ENCODE measurements at regions not wholly inside any gene's neighbourhood (a gene's known extent, or its start where the extent isn't known, plus 50 kb on each side); places are given as distances from the start of the nearest gene placed in this dataset.

DNA sequence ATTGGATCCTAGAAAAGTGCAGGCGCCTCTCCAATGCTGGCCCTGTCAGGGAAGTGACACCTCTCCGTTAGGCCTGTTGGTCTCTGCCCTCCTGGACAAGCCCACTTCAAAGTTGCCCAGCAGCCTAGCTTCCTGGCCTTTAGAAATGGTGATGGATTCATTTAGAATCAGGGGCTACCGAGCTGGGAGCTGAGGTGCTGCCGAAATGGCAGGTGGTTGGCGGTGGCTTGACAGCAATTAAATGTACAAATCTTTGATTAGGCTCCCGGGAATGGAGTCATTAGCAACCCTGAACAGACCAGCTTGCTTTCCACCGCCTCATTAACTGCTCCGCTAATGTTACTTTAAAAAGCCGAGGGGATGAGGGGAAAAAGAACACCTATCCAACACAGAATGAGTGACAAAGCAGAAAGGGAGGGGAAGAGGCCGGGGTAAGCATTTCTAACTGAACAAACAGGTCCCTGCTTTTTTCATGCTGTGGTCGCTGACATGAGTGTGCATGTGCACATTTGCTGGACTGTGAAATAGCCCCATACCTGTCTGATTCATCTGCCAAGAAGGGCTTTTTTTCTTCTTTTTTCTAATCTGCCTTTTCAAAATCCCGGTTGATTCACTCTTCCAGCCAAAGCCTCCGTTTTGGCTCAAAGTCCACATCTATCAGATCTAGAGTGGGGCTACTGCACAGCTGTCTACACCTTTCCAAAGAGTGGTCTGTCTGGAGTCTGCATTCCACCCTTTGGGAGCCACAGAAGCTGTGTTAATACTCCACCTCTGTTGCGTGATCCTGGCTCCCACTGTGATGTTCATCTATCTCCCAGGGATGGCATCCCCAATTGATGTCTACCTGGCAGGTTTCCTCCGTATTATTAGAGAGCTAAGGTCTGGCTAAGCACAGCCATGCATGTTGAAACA is 431.9 kb downstream of the COG6 start:
- TF ChIP-seq, protein P1, sequence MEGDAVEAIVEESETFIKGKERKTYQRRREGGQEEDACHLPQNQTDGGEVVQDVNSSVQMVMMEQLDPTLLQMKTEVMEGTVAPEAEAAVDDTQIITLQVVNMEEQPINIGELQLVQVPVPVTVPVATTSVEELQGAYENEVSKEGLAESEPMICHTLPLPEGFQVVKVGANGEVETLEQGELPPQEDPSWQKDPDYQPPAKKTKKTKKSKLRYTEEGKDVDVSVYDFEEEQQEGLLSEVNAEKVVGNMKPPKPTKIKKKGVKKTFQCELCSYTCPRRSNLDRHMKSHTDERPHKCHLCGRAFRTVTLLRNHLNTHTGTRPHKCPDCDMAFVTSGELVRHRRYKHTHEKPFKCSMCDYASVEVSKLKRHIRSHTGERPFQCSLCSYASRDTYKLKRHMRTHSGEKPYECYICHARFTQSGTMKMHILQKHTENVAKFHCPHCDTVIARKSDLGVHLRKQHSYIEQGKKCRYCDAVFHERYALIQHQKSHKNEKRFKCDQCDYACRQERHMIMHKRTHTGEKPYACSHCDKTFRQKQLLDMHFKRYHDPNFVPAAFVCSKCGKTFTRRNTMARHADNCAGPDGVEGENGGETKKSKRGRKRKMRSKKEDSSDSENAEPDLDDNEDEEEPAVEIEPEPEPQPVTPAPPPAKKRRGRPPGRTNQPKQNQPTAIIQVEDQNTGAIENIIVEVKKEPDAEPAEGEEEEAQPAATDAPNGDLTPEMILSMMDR (conservative IDR thresholded peaks at IDR 0.05): no peak
- no peak for TF ChIP-seq ZFX (IDR thresholded peaks at IDR 0.05)
- no peak overlapping the region for H3K27ac ChIP-seq

DNA sequence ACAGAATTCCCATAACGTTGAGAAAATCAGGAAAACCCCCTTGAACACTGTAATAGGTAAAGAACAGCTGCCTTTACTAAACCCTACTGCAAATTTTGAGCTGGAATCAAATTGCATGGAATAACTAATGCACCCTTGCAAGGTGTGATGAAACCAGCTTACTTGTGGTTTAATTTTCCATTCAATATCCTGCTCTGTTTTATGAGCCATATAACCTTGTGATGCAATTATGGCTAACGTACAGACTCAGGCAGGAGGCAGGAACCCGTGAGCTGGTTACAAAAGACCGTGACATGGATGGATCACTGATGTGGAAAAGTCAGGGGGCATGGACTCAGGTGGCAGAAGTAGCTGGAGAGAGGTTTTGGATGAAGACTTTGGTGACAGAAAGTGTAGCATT is 438.6 kb downstream of the COG6 start:
- H3K27ac ChIP-seq: no peak overlapping the region
- no peak for TF ChIP-seq ZFX (IDR thresholded peaks at IDR 0.05)
- TF ChIP-seq, protein P1 (conservative IDR thresholded peaks at IDR 0.05): no peak

DNA sequence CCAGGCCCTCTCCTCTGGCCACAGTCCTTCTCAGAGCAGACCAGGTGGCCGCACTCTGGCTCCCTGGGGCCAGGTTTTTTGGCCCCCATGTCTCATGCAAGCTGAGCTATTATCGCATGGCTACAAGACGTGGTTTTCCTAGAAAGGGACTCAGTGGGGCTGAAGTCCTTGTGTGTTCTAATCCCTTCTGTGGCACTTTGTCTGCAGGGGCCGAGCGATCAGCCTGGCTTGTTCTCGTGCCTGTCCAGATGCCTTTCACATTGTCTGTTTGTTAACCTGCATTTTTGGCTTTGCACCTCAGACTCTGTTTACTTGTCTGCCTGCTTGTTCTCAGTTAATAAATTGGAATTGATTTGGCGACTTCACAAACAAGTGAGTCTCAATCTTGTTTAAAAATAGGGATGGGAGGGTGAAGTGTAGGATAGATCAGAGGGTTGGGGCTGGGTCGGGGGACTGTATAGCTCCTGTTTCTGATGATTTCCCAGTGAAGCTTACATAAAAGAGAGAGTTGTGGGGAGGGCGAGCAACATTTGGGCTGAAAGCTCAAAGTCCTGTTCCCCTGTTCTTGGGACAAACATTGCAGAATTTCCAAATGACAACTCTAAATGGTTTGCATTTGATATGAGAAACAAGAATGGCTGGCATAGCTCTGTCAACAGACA is 440.4 kb downstream of the COG6 start:
- TF ChIP-seq, protein P1 (conservative IDR thresholded peaks at IDR 0.05): no peak
- no peak for TF ChIP-seq ZFX (IDR thresholded peaks at IDR 0.05)
- no peak overlapping the region for H3K27ac ChIP-seq

DNA sequence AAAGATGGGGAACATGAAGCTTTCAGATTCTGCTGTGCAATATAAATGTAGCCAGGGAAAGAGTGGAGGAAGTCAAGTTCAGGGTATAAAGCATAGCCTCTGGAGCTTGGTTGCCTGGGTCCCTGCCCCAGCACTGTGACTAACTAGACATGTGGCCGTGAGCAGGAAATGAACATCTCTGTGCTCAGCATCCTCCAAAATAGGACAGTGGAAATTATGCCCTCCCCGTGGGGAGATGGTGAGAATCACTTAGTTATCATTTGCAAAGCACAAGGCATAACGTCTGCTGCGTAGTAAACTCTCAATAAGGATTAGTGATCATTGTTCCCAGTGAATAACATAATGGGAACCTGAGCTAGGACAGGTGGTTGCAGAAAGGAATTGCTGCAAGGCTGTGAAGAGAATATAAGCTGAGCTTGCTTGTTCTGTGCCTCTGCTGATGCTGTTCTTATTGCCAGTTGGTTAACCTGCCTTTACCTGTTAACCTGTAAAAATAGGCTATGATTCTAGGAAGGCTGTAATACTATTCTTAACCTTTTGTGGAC is 441.0 kb downstream of the COG6 start:
- TF ChIP-seq, protein P1 (conservative IDR thresholded peaks at IDR 0.05): no peak
- no peak for TF ChIP-seq ZFX (IDR thresholded peaks at IDR 0.05)
- H3K27ac ChIP-seq: no peak overlapping the region

DNA sequence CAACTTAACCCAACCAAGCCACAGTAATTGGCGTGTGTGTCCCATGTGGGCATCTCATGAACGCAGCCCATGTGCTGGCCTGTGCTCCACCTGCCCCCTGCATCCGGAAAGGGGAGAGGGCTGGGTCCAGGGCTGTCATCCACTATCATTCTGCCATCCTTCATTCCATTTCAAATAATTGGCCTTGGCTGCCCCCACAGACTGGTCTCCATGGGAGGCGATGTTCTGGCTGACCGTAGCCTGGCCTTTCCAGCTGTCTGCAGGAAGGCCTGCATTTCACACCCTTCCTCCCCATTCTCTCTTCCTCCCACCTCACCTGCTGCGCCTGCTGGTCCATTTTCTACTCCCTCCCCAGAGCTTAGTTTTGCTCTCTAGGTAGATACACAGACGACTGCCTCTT is 442.8 kb downstream of the COG6 start:
- no peak for TF ChIP-seq ZFX (IDR thresholded peaks at IDR 0.05)
- TF ChIP-seq, protein P1 (conservative IDR thresholded peaks at IDR 0.05): no peak
- no peak overlapping the region for H3K27ac ChIP-seq

DNA sequence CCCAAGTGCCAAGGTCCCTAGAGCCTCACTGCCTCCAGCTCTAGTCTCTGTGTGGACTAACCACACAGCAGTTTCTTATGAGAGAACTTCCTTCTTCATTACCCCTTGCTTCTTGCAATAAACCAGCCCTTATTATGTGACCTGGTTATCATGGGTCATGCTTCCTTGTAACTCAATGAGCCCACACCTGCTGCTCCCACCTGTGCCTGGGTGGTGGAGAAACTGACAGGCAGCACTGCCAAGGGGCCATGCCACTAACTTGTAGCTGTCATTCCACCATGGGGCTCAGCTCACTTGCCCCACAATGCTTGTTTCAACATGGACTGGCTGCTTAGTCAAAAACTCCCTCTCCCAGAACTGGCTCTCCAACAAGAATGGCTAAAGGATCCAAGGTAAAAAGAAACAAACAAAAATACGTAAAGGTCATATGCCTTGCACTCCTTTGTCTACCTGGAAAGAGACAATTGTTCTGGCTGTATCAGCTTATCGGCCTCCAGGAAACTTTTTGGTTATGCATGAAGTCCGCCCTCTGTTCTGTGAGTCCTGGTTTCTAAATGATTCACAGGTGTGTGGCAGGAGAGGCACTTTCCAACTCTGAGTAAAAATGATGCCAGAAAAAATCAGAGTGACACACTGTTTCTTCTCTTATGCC is 446.4 kb downstream of the COG6 start:
- H3K27ac ChIP-seq: no peak overlapping the region
- TF ChIP-seq ZFX (IDR thresholded peaks at IDR 0.05): no peak
- TF ChIP-seq, protein P1 (conservative IDR thresholded peaks at IDR 0.05): no peak

Data from C4-2B (cell line).